Choroid plexus epithelial cell (primary cell): ENCODE measurements at regions not wholly inside any gene's neighbourhood (a gene's known extent, or its start where the extent isn't known, plus 50 kb on each side); places are given as distances from the start of the nearest gene placed in this dataset.

Experiments
- DNase-seq: peaks from one replicate; pipeline ENCODE4 v3.0.0-alpha.2; 2010; ENCODE audit warnings: low read depth
- H3K4me3 ChIP-seq: 2 replicates; pipeline ENCODE4 v1.5.1; 2011; ENCODE audit warnings: low read depth, mild to moderate bottlenecking, control low read depth, low read length, moderate library complexity
- TF ChIP-seq, protein P1 (sequence below): conservative IDR thresholded peaks from 2 replicates; pipeline ENCODE4 v1.5.1; 2011; ENCODE audit warnings: low read depth, mild to moderate bottlenecking, control low read depth, inconsistent platforms, low read length, moderate library complexity

DNA sequence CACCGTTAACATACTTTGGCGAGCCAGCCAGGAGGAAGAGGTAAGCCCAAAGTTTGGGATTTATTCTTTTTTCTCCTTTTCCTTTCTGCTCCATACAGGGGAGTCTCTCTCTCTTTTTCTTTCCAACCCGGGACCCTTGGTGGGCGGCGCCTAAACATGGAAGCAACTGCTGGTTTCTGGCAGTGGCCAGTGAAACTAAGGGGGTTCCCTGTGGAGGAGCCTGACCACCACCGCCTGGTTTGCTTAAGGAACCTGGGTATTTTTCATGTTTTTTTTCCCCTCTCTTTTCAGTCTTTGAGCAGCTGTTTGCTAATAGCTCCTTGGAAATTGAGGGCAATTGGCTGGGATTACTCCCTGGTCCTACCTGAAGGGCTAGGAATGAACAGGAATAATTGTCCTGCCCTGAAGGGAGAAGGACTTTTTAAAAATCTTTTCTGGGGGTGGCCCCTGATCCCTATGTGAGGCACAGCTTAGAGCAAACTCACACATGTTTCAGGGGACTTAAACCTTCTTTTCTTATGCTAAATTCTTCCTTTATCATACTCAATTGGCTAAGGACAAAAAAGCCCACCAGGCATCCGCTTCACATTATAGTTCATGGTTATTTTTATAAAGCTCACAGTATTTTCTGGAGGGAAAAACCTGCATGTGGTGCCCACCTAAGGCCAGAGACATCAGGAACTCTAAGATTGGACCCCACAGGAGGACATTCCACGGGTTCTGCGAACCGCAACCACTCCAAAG lies 61.3 kb upstream of the PLD5 start:
- DNase-seq: no peak

DNA sequence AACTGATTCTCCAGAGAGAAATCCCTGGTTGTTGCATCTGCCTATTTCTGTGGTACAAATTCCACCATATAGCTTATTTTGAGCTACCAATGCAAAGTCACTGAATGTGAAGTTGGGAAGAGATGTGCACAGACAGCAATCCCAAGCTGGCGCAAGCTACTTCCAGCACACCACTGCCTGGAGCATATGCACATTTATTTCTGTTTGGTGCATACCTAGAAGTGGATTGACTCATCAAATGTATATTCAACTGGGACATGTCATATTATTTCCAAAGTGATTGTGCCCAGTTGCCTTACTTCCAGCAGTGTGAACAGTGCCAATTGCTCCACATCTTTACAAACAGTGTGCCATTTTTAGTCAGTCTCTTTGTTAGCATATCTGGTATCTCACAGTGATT lies 58.2 kb upstream of the PLD5 start:
- DNase-seq: no peak
- TF ChIP-seq, protein P1, sequence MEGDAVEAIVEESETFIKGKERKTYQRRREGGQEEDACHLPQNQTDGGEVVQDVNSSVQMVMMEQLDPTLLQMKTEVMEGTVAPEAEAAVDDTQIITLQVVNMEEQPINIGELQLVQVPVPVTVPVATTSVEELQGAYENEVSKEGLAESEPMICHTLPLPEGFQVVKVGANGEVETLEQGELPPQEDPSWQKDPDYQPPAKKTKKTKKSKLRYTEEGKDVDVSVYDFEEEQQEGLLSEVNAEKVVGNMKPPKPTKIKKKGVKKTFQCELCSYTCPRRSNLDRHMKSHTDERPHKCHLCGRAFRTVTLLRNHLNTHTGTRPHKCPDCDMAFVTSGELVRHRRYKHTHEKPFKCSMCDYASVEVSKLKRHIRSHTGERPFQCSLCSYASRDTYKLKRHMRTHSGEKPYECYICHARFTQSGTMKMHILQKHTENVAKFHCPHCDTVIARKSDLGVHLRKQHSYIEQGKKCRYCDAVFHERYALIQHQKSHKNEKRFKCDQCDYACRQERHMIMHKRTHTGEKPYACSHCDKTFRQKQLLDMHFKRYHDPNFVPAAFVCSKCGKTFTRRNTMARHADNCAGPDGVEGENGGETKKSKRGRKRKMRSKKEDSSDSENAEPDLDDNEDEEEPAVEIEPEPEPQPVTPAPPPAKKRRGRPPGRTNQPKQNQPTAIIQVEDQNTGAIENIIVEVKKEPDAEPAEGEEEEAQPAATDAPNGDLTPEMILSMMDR: no peak
- H3K4me3 ChIP-seq: no peak overlapping the region

More for the DNA sequence above, 61.3 kb upstream of the PLD5 start:
- TF ChIP-seq, protein P1: no peak
- H3K4me3 ChIP-seq: no peak overlapping the region

DNA sequence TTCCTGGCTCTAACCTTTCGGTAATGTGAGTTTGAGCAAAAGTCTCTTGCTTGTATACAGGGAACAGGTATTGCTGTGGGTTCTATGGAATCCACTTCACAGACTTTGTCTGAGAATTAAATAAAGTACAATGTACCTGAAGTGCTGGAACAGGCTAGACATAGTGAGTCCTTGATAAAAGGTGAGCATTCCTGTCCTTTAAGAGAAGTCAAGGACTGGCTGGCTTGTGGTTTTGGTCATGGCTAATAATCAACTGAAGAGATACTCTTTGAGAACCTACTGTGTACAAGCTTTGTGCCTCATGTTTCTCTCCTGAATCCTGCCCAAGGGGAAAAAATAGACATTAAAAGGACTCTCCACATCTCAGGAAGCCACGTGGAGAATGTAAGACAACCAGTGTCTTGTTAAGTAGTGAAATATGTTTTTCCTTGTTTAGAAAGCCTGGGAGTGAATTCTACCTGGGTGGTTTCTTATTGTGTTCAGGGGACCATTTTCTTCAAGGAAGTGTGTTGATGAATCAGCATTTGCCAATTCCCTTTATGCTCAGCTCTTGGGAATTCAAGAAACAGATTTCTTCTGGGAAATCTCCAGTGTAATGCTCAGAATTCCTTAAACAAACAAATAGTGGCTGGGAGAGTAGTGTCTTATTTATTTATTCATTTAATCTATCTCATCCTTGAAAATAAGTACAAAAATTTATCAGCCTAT lies 55.2 kb upstream of the PLD5 start:
- no peak overlapping the region for H3K4me3 ChIP-seq
- DNase-seq: no peak
- TF ChIP-seq, protein P1: no peak
